Heart left ventricle (tissue), 16 donors: ENCODE measurements at regions not wholly inside any gene's neighbourhood (a gene's known extent, or its start where the extent isn't known, plus 50 kb on each side); places are given as distances from the start of the nearest gene placed in this dataset.
"Not testable (repeated sequence)": the region's sequence is repeated elsewhere in the genome, so short reads cannot be mapped to it uniquely, and the experiment has no call there.

ENCODE experiments used
- ATAC-seq, 4 donors: fragments of 200-7000 bp; cut with Tn5 transposase; one replicate each; pipeline ENCODE4 v1.9.1; 2020 to 2022; ENCODE audit warnings: moderate library complexity in 4 of 4, mild to moderate bottlenecking in 3 of 4, moderate number of reproducible peaks in 1 of 4
- DNase-seq, 5 donors: peaks; one replicate each; pipeline ENCODE4 v3.0.0-alpha.2; 2020
- H3K27ac ChIP-seq, 12 donors: fragments of 200-600 bp; sonication (generic) in 4 of 12; one replicate each; pipeline versions ENCODE4 v1.5.0 to v1.8.0; 2016 to 2022; ENCODE audit warnings: mild to moderate bottlenecking in 2 of 12
- H3K27me3 ChIP-seq, 9 donors: fragments of 200-600 bp; sonication (generic) in 2 of 9; one replicate each; pipeline versions ENCODE4 v1.5.1 to v1.8.0; 2016 to 2022; ENCODE audit warnings: mild to moderate bottlenecking in 3 of 9
- H3K36me3 ChIP-seq, 9 donors: fragments of 200-600 bp; sonication (generic) in 2 of 9; one replicate each; pipeline versions ENCODE4 v1.5.0 to v1.8.0; 2018 to 2022; ENCODE audit warnings: mild to moderate bottlenecking in 2 of 9
- H3K4me1 ChIP-seq, 12 donors: fragments of 200-600 bp; sonication (generic) in 4 of 12; one replicate each; pipeline versions ENCODE4 v1.5.0 to v1.8.0; 2016 to 2022; ENCODE audit warnings: mild to moderate bottlenecking in 3 of 12
- H3K4me3 ChIP-seq, 12 donors: fragments of 200-600 bp; sonication (generic) in 4 of 12; one replicate each; pipeline versions ENCODE4 v1.5.0 to v1.8.0; 2017 to 2022; ENCODE audit warnings: mild to moderate bottlenecking in 9 of 12, moderate library complexity in 4 of 12
- H3K9me3 ChIP-seq, 12 donors: fragments of 200-600 bp; sonication (generic) in 4 of 12; one replicate each; pipeline versions ENCODE4 v1.5.0 to v1.8.0; 2016 to 2022; ENCODE audit warnings: mild to moderate bottlenecking in 1 of 12
- CTCF ChIP-seq, 12 donors: fragments of 200-600 bp; sonication (generic) in 4 of 12; IDR thresholded peaks; one replicate each; pipeline versions ENCODE4 v1.5.0 to v1.8.0; 2018 to 2022; ENCODE audit warnings: antibody characterized with exemption in 12 of 12, mild to moderate bottlenecking in 5 of 12
- POLR2A ChIP-seq, 2 donors: fragments of 450-650 bp; IDR thresholded peaks; one replicate each; pipeline ENCODE4 v1.6.1; 2017; ENCODE audit warnings: antibody characterized with exemption in 2 of 2, mild to moderate bottlenecking in 2 of 2, moderate library complexity in 2 of 2
- WGBS, 4 donors: extraction: QIAGEN DNeasy Blood & Tissue Kit in 2 of 4; methylation state at CpG; one replicate each; pipeline versions ENCODE4 v1.1.5 to v1.1.7; 2013 to 2018; 5-methylcytosine and 5-hydroxymethylcytosine counted together
- intact Hi-C, 10 donors: fragments of 100-400 bp; cut with DNase I; formaldehyde crosslinking; loops; one replicate each; pipeline versions ENCODE4 v1.11.1 to v1.14.2; 2022
- donor health status: ischemic (EF 13 %, LVEDD 7.1; RV severe dilation, severe dysfunction).
- donor health status: healthy with polysubstance abuse.
- donor health status: DM: no; HTN: yes; CAD: no.
- donor health status: DM: no; HTN: no; CAD: no.
- donor health status: ischemic (EF 25% LVEDD 6.9; RV normal size, moderate dysfunction).
- donor health status: ischemic (EF 25% LVEDD 5.7; RV mildly dilated, moderate dysfunction).
- donor health status: healthy.
- donor health status: DM: yes; HTN: yes; CAD: no.
- donor health status: ischemic (EF 35%, LVEDD 5.7; RV mildly dilated, moderate dysfunction).
- donor health status: nonischemic (EF 11% LVEDD 7.7; RV severe dilation, severe dysfunction).
- donor health status: DM: yes; HTN: yes; CAD: no.
- donor health status: PGD.
- donor health status: ischemic (EF 29% LVEDD 5.4; RV normal size, mild dysfunction).
- donor health status: nonischemic (EF 23%, LVEDD 6.1; RV moderate dilation, normal function).

DNA sequence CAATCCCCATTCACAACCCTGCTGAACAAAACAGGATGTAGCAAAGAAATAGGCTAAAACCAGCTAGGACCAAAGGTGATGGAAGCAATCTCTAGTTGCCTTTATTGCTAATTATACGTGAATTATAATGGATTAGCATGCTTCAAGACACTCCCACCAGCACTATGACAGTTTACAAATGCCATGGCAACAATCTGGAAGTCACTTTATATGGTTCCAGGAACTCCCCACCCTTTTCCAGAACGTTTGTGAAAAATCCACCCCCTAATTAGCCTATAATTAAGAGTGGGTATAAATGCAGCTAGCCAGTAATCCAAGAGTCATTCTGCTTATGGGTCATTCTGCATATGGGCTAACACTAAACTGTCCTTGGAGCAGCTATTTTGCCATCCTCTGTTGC, 328.7 kb downstream of the FLRT2 start:
- 59 to 70% (median 63%) methylated on average over 2 of the region's 2 CpGs for WGBS, 4 donors
- Histone ChIP-seq H3K36me3 (no peaks in the 10 kb centered on the region), H3K27me3 (no peaks in the 10 kb centered on the region), H3K27ac (no peak overlapping the region), H3K4me1 (no peaks in the 10 kb centered on the region), H3K9me3 (no peaks in the 10 kb centered on the region), H3K4me3 (no peak overlapping the region)
- DNase-seq = no peak
- no peak for ATAC-seq
- TF ChIP-seq CTCF (IDR thresholded peaks at IDR 0.05) = no peak
- no peak for TF ChIP-seq POLR2A (IDR thresholded peaks at IDR 0.05)
- intact Hi-C loops = no loop called here

- no peaks in the 10 kb centered on the region for H3K27me3 ChIP-seq
- TF ChIP-seq CTCF (IDR thresholded peaks at IDR 0.05) (peak in 6 of 12 donors; percentile 18 to 37 (median 26)), POLR2A (IDR thresholded peaks at IDR 0.05) (no peak)
- H3K36me3 ChIP-seq = no peaks in the 10 kb centered on the region
- no peak for ATAC-seq
- intact Hi-C loops = no loop called here
- no peak overlapping the region for H3K4me3 ChIP-seq
- WGBS, 4 donors = 81 to 98% (median 86%) methylated on average over 1 of the region's 1 CpG
- H3K4me1 ChIP-seq = no peaks in the 10 kb centered on the region
- no peak for DNase-seq
- H3K27ac ChIP-seq = no peak overlapping the region
- H3K9me3 ChIP-seq = no peaks in the 10 kb centered on the region
Observed at GRCh38 chr14:85856430-85856829, 326.5 kb downstream of the FLRT2 start.

GRCh38 chr14:85853996-85854526, 324.1 kb downstream of the FLRT2 start:
- Histone ChIP-seq H3K27me3 (no peaks in the 10 kb centered on the region), H3K9me3 (no peaks in the 10 kb centered on the region), H3K4me1 (no peaks in the 10 kb centered on the region), H3K4me3 (no peak overlapping the region), H3K27ac (no peak overlapping the region), H3K36me3 (no peaks in the 10 kb centered on the region)
- 93 to 96% (median 95%) methylated on average over 2 of the region's 2 CpGs for WGBS, 4 donors
- no peak for DNase-seq
- intact Hi-C loops = no loop called here
- no peak for ATAC-seq
- TF ChIP-seq POLR2A (IDR thresholded peaks at IDR 0.05) (no peak), CTCF (IDR thresholded peaks at IDR 0.05) (no peak)

DNA sequence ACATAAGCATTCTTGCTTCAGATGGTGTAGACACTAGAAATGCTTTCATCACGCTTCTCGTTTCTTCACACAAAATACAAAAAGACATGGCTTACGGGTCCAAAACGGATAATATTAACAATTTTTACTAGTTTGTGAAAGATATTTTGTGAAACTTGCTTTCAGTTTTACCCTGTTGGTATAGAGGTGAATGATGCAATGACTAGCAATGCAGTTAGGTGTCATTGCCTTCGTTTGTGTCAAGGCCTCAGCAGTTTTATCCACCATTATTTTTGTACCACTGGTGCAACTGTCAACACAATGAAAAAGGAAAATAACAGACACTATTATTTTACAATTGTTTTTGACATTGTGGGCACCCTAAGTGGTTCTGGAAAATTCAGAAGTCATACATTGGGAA, 323.0 kb downstream of the FLRT2 start:
- Histone ChIP-seq H3K27ac (no peak overlapping the region), H3K9me3 (no peaks in the 10 kb centered on the region), H3K27me3 (no peaks in the 10 kb centered on the region), H3K4me1 (no peaks in the 10 kb centered on the region), H3K36me3 (no peaks in the 10 kb centered on the region), H3K4me3 (no peak overlapping the region)
- intact Hi-C loops = no loop called here
- 88 to 90% (median 89%) methylated on average over 5 of the region's 5 CpGs for WGBS, 4 donors
- DNase-seq = no peak
- TF ChIP-seq POLR2A (IDR thresholded peaks at IDR 0.05) (no peak), CTCF (IDR thresholded peaks at IDR 0.05) (no peak)
- no peak for ATAC-seq

DNA sequence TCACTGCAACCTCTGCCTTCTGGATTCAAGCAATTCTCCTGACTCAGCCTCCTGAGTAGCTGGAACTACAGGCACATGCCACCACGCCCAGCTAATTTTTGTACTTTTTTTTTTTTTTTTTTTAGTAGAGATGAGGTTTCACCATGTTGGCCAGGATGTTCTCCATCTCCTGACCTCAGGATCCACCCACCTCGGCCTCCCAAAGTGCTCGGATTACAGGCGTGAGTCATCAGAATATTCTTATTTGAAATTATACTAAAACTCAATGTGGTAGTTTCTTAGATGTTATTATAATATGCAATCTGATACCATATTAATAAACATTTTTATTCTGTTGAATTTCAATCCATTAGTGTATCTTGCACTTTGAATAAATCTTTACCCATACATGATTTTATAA, 322.2 kb downstream of the FLRT2 start:
- ATAC-seq, H3K27ac ChIP-seq, H3K9me3 ChIP-seq, H3K36me3 ChIP-seq, H3K4me3 ChIP-seq, intact Hi-C loops, DNase-seq, H3K27me3 ChIP-seq, H3K4me1 ChIP-seq: not testable (repeated sequence)
- 89 to 94% (median 91%) methylated on average over 4 of the region's 4 CpGs for WGBS, 4 donors

DNA sequence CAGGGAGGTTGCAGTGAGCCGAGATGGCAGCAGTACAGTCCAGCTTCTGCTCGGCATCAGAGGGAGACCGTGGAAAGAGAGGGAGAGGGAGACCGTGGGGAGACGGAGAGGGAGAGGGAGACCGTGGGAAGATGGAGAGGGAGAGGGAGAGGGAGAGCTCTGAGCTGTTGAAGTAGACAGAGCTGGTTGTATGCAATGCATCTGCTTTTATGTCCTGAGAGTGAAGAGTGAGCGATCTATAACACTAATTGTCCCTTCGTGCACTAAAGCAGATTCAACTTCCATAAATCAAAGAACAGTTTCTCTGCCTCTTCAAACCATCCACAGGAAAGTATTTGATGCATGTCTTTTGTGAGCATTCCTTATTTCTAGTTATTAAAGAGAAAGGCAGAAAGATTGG, 300.6 kb downstream of the FLRT2 start:
- not testable (repeated sequence) for ATAC-seq
- 90 to 94% (median 92%) methylated on average over 8 of the region's 8 CpGs for WGBS, 4 donors

DNA sequence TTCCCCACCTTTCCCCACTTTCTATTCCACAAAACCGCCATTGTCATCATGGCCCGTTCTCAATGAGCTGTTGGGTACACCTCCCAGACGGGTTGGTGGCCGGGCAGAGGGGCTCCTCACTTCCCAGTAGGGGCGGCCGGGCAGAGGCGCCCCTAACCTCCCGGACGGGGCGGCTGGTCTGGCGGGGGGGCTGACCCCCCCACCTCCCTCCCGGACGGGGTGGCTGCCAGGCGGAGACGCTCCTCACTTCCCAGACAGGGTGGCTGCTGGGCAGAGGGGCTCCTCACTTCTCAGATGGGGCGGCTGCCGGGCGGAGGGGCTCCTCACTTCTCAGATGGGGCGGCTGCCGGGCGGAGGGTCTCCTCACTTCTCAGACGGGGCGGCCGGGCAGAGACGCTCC, 299.7 kb downstream of the FLRT2 start:
- ATAC-seq, H3K4me3 ChIP-seq, H3K27me3 ChIP-seq, H3K27ac ChIP-seq, H3K4me1 ChIP-seq, H3K36me3 ChIP-seq, DNase-seq, intact Hi-C loops, H3K9me3 ChIP-seq: not testable (repeated sequence)
- 96 to 97% (median 97%) methylated on average over 18 to 25 of the region's 25 CpGs for WGBS, 4 donors

More for the DNA sequence above, 300.6 kb downstream of the FLRT2 start:
- H3K9me3 ChIP-seq, H3K27me3 ChIP-seq, H3K36me3 ChIP-seq, H3K4me1 ChIP-seq, DNase-seq, intact Hi-C loops, H3K27ac ChIP-seq, H3K4me3 ChIP-seq: not testable (repeated sequence)
